Activated CD8-positive, alpha-beta memory T cell treated with anti-CD3 and anti-CD28 coated beads for 48 hours (primary cell): ENCODE measurements at regions not wholly inside any gene's neighbourhood (a gene's known extent, or its start where the extent isn't known, plus 50 kb on each side); places are given as distances from the start of the nearest gene placed in this dataset.
"Not testable (repeated sequence)": the region's sequence is repeated elsewhere in the genome, so short reads cannot be mapped to it uniquely, and the experiment has no call there.

Experiments used
- DNase-seq, 3 experiments: peaks; one replicate each; pipeline ENCODE4 v3.0.0-alpha.2; 2020; ENCODE audit warnings: low read depth in 2 of 3, low spot score in 2 of 3

DNA sequence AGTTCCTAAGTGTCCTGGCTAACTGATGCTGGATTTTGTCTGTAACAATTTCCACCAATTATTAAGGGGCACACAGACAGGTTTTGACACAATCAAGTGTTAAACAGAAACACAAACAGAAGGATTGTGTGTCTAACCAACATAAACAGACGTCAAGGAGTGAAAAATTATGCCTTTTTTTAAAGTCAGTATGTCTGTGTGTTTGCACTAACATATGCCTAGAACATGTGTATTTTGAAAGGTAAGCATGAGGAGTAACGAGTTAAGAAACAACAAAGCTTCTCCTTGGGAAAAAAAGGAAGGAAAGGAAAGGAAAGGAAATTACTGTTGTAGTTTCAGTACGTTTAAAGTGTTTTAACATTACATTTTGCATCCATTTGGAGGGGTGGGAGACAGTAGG is 466.3 kb upstream of the ID4 start:
- no peak for DNase-seq

DNA sequence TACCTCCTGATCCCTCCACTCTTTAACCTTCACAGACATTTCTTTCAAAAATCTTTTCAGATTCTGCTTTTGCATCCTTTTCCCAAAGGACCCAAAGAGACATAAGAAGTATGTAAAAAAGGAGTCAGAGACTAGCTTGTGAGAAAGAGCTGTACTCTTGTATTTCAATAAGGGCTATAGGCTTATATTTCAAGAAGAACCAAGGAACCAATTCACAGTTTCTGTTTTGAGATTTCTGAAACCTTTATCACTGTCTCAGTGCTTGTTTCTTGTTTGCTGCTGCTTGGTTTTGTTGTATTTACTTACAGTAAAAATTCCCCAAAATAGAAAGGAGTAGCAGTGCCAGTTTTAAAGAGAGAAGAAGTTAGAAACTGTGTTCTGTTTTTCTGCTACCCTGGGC is 461.6 kb upstream of the ID4 start:
- DNase-seq = no peak

- DNase-seq = no peak
These were observed 459.4 kb upstream of the ID4 start for GRCh38 chr6:19377722-19378121.

- no peak for DNase-seq
These were observed 456.9 kb upstream of the ID4 start for GRCh38 chr6:19380293-19380692.

DNA sequence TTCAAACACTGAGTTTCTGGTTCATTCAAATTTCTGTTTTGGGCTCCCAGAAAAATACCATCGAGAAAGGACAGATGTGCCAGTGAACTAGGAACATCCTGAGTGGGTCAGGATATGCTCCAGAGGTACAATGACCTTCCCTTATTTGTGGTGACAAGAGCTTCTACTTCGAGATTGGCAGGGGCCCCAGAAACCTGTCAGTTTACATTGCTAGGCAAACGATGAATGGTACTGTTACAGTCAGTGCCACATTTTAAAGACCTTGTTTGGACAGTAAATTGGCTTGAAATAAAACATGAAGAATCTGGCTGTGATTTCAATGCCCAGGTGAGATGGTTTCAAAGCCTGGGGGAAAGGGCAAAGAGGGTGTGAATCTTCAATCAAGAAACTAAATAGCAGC is 454.5 kb upstream of the ID4 start:
- no peak for DNase-seq

- no peak for DNase-seq
These were observed 445.2 kb upstream of the ID4 start for GRCh38 chr6:19391926-19392325.

DNA sequence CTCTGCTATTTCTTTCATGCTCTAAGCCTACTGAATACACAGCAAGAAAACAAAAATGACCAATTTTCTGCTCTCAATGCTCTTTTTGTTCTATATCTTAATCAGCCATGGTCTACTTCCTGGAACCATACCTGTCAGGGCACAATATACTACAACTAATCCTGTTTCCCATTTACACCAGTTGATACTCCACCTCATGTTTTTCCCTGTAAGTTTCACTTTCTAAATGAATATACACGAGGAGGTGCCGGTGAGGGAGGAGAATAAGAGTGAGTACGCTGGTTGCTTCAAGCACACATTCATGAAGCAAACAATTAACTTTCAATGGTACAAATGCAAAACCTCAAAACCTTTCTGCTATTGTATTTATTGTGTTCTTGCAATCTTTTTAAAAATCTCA is 443.1 kb upstream of the ID4 start:
- no peak for DNase-seq

GRCh38 chr6:19394687-19395086 is 442.5 kb upstream of the ID4 start:
- DNase-seq = no peak

DNA sequence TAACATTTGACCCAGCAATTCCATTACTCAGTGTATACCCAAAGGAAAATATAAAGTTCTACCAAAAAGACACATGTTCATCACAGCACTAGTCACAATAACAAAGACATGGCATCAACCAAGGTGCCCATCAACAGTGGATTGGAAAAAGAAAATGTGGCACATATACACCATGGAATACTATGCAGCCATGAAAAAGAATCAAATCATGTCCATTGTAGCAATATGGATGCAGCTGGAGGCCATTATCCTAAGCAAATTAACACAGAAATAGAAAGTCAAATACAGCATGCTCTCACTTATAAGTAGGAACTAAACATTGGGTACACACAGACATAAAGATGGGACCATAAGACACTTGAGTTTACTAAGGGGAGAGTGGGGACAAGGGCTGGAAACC is 441.9 kb upstream of the ID4 start:
- DNase-seq = no peak

- no peak for DNase-seq
These were observed 437.8 kb upstream of the ID4 start for GRCh38 chr6:19399406-19399805.

DNA sequence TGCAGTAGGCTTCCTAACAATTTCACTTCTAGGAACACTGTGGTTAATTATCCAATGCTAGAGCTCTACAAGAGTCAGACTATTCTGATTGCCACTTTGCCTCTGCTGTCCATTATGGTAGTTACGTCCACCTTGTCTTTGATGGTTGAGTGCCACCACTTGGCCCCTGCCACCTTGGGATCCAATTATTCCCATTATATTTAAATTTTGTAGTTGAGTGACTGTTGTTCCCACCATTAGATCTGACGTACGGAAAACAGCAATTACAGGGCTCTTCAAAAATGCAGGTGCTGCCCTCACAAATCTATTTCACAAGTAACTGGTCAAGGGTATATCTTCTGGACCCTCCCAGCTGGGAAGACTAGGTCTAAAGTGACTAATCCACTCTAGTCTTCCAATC is 432.3 kb upstream of the ID4 start:
- DNase-seq = not testable (repeated sequence)

DNA sequence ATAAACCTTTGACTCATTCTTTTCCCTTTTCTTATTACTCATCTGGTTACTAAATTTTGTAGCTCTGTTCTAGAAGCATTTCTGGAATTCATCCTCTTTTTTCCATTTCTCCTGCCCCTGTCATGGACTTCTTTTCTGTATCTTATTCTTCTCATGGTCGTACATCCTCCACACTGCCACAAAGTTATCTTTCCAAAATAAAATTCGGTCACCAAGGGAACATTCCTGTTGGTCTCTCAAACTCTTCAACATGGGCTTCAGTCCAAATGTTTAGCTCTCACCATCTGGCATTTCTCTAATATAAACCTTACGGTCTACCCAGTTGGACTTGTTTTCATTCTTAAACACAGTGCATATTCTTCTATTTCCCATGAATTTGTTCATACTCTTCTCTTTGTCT is 428.8 kb upstream of the ID4 start:
- no peak for DNase-seq

GRCh38 chr6:19410481-19410880 is 426.7 kb upstream of the ID4 start:
- DNase-seq = no peak

GRCh38 chr6:19413323-19413722 is 423.8 kb upstream of the ID4 start:
- no peak for DNase-seq

GRCh38 chr6:19415605-19416326 is 421.4 kb upstream of the ID4 start:
- DNase-seq = no peak

DNA sequence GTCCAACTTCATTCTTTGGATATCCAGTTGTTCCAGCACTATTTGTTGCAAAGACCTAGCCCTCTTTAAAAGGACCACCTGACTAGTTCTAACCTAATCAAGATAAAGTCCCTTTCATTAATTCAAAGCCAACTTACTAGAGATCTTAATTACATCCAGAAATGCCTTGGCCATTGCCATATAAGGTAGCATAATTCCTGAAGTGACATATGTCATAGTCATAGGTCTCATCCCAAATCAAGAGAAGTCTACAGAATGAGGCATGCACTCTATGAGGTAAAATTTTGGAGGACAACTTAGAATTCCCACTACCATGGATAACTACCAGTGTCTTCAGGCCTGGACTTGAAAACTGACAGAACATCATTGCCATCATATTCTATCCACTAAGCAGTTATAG is 420.4 kb upstream of the ID4 start:
- no peak for DNase-seq

- no peak for DNase-seq
These were observed 419.5 kb upstream of the ID4 start for GRCh38 chr6:19417713-19418112.

GRCh38 chr6:19424853-19425252 is 412.3 kb upstream of the ID4 start:
- no peak for DNase-seq

GRCh38 chr6:19427548-19427947 is 409.6 kb upstream of the ID4 start:
- no peak for DNase-seq

- DNase-seq = no peak
These were observed 404.1 kb upstream of the ID4 start for GRCh38 chr6:19432966-19433498.

DNA sequence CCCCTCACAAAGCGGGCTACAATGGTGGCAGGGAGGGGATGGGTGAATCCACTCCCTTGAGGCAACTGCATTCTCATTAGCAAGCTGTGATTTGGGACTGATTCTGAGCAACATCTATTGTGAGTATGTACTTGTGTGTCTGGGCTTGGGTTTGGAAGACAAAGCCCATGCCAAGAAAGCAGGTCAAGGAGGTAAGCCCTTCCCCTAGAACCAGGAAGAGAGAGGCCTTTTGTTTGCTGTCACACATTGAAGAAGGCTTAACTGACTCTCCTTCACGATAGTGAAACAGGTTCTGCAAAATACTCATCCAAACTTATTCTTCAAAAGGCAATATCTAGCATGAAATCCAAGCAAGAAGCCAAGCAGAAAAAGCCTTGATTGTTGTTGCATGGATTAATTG is 403.1 kb upstream of the ID4 start:
- no peak for DNase-seq

DNA sequence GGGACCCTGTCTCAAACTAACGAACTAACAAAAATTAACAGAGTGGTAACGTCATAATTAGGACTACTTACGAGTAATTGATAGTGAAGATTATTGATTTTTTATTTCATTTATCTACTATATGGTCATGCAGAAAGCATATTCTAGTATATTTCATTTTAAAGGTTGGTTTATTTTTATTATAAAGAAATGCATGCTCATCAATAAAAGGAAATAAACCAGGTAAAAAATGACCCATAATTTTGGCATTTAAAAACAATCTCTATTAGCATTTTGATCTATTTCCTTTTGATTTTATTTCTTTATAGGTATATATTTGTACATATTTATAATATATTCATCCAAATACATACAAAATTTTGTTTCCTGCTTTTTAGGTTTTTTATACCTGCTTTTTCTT is 401.4 kb upstream of the ID4 start:
- no peak for DNase-seq

DNA sequence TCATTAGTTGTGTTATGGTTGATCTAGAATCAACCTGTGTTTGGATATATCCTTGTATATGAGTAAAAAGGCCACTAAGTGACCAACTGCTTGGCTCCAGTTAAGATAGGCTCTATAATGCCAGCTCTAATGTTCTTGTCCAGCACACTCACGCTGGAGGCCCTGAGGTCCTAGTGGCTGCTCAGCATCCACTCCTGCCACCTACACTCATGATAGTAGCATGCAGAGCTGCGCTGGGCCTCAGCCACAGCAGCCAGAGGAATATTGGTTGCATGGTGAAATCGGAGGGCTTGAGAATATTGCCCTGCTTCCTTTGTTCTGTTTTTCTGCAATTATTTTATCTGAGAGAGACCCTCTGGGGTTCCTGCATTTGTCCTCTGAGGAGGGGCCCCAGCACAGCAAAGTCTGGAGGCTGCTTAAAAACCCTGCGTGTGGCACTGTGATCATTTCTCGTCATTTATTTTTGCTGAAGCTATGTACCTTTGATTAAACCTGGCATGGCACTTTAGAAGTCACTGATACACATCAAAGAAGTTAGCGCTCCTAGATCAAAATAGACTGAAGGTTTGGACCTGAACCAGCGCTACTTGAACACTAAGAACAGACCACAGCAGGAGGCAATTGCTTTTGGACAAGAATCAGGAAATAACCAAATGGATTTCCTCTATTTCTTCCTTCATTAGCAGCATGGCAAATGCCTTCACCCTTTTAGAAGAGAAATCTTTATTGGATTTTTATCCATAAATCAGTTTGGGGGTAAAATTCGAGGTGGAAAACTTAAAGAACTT is 398.4 kb upstream of the ID4 start:
- DNase-seq = no peak
